Activated T-cell treated with anti-CD3 and anti-CD28 coated beads for 24 hours (primary cell): ENCODE measurements at regions not wholly inside any gene's neighbourhood (a gene's known extent, or its start where the extent isn't known, plus 50 kb on each side); places are given as distances from the start of the nearest gene placed in this dataset.

Experiments
- DNase-seq: peaks from one replicate; pipeline ENCODE4 v3.0.0-alpha.2; 2020; ENCODE audit warnings: low read depth

DNA sequence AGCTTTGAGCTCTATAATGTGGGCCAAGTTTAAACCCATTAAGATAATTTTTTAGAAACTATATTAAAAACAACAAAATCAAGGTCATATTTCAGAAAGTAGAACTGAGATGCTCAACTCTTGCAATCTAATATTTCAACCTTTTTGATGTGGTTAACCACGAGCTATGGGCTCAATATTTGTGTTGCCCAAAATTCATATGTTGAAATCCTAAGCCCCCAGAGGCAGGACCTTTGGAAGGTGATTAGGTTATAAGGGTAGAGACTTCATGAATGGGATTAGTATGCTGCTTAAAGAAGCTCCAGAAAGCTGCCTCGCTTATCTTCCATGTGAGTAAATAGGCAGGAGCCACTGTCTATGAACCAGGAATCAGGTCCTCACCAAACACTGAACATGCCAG lies 284.4 kb downstream of the CRPPA start:
- DNase-seq = no peak

- DNase-seq = no peak
Measured at GRCh38 chr7:16135658-16136057, 285.7 kb downstream of the CRPPA start.

DNA sequence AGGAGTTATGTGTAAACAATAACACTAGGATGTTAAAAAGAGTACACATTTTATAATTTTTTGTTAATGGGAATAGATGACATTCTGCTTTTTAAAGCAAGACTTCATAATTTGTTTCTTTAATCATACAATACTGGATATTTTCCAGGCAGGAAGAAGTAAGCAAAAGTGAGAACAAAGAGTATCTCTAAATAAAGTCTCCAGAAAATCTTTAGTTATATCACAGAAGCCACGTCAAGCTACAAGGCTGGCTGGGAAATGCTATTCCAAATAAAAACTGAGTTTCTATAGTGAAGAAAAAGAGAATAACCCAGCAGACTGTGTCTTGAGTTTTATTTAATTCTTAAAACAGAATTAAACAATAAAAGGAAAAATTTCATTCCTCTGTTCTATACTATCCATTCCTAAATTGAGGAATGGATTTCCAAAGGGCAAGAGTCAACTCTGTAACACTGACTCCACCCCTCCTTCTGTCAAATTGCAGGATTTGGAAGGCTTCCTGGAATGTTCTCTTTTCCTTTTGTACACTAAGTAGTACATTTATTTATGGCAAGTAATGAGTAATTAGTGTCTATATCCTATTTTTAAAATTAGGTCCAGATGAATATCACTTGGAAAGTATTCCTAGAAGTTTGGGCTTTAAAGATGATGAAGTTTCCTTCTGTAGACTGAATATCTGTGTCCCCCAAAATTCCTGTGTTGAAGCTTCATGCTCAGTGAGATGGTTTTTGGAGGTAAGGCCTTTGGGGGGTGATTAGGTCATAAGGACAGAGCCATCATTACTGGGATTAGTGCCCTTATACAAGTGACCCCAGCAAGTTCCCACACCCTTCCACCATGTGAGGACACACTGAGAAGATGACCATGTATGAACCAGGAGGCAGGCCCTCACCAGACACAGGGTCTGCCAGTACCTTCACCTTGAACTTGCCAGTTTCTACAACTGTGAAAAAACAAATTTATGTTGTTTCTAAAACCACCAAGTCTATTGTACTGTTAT lies 290.9 kb downstream of the CRPPA start:
- no peak for DNase-seq

DNA sequence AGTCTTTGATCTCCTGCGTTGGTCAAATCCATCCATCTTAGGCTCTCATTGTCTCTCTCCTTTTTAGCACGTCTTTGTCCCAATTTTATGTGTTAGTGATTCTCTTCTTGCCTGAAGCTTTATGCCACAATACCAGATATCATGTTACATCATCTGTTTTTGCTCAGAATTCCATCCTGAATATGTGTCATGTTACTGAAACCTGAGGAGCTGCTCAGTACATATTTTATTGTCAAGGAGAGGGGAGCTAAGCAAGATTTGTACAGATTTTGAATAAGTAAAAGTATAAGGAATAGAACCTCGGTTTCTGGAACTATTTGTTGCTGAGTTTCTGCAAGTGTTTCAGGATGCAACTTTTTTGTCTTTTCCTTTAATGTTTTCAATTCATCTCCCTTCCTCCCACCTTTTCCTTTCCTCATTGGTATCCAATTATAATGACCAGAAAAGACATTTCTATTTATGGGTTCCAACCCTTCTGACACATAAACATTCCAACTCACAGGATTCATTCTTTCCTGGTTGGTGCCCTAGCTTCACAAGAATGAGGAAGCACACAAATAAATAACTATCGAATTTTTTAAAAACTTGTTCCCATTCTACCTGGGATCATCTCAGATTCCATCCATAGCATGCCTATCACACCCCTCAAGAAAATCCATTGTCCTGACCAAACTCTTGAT lies 291.8 kb downstream of the CRPPA start:
- no peak for DNase-seq

GRCh38 chr7:16123117-16123770 lies 298.1 kb downstream of the CRPPA start:
- DNase-seq = no peak

GRCh38 chr7:16121876-16122390 lies 299.4 kb downstream of the CRPPA start:
- DNase-seq = no peak

GRCh38 chr7:16115374-16115773 lies 306.0 kb downstream of the CRPPA start:
- no peak for DNase-seq

GRCh38 chr7:16114633-16115032 lies 306.7 kb downstream of the CRPPA start:
- DNase-seq = no peak

- DNase-seq = no peak
Measured at GRCh38 chr7:16114071-16114470, 307.3 kb downstream of the CRPPA start.

DNA sequence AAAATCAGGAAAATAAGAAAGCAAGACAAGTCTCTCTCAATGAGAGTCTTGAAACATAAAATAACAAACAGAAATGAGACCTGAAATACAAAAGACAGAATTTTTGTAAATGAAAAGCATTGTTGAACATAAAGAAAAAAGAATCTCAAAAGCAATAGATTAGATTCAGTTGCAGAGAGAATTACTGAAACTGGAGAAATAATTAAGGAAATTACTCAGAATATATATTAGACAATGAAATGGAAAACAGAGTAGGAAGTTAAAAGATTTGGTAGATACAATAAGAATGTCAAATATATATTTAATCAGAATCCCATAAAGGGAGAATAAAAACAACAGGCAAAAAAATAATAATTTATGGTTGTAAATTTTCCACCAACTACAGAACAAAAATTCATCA lies 308.3 kb downstream of the CRPPA start:
- no peak for DNase-seq

DNA sequence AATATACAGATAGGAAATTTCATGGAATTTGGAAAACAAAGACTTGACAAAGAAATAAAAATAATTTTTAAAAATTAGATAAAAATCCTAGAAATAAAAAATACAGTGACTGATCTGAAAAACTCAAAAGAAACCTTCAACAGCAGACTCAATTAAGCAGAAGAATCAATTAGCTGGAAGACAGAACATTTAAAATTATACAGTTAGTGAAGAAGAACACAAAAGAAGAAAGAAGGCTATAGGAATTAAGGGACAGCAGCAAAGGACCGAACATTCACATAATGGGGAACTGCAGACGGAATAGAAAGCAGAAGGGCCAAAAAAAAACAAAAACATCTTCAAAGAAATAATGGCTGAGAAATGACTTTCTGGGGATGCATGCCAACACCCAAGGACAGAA lies 314.5 kb downstream of the CRPPA start:
- DNase-seq = no peak

- DNase-seq = no peak
Measured at GRCh38 chr7:16106300-16106699, 315.0 kb downstream of the CRPPA start.

DNA sequence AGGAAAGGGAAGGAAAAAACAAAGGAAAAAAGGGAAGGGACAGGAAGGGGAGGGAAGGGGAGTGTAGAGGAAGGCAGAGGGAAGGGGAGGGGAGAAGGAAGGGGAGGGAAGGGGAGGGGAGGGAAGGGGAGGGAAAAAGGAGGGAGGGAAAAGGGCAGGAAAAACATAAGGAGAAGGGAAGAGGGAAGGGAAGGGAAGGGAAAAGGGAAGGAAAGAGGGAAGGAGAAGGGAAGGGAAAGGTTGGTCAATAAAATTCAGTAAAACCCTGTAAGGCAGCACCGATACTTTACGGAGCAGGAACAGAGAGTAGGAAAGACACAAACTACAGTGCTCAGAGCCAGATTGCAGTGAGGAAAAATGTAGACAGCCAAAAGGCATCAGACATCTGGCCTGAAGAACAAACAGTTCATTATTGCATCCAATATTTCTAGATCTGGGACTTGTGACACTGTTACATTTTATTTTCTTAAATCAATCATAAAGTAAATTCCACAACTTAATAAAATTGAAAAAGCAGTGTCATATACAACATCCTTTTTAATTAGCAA lies 322.0 kb downstream of the CRPPA start:
- no peak for DNase-seq

DNA sequence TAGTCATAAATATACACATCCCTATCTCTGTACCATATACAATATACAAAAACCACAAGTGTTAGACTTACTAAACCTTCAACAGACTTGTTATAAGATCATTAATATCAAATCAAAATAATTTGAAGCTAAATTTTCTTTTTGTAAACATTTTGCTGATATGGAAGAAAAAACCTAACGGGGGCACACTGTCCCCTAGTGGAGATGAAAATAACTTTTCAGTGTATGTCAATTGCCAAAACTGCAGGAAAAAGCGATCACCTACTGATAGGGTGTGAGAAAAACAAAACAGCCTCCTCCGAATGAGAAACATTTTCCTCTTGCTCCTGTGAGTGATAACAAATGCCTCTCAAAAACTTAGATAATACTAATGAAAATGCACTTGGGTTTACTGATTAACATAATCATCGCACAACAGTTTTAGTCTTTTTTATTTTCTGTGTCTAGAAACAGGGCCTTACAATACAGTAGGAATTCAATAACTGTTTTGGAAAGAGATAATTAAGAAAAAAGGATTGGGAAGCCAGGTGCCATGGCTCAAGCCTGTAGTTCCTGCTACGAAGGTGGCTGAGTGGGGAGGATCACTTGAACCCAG lies 322.7 kb downstream of the CRPPA start:
- no peak for DNase-seq

GRCh38 chr7:16098058-16098457 lies 323.3 kb downstream of the CRPPA start:
- DNase-seq = no peak

DNA sequence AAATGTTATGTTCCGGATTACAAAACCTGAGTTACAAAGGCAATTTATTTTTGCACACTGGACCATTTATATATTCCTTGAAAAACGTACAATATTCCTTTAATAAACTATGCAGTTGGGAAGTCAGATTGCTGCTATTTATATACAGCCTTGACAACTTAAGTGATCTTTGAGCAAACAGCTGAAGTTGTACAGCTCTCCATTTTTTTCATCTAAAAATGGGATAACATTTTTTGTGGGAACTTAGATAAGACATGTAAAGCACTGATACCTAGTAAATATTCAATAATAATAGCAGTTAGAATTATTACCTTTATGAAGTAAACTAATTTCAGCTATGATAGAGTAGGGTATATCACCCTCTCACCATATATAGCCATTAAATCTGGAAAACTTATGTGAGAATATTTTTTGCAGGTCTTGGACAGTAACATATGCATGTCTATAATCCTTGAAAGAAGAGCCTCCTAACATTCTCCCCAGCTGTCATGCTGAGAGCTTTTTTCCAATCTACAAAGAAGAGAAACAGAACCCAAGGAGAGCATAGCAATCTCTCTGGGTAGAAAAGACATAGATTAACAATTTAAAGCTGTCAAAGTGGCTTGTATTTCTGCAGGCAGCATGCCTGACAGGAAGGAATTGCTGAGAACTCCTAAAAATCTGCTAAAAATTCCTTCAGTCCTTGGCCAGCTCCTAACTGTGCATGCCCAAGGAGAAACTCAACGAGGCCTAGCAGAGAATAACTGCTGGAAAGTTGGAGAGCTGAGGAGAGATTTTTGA lies 326.0 kb downstream of the CRPPA start:
- DNase-seq = no peak

GRCh38 chr7:16094651-16095050 lies 326.7 kb downstream of the CRPPA start:
- DNase-seq = no peak

DNA sequence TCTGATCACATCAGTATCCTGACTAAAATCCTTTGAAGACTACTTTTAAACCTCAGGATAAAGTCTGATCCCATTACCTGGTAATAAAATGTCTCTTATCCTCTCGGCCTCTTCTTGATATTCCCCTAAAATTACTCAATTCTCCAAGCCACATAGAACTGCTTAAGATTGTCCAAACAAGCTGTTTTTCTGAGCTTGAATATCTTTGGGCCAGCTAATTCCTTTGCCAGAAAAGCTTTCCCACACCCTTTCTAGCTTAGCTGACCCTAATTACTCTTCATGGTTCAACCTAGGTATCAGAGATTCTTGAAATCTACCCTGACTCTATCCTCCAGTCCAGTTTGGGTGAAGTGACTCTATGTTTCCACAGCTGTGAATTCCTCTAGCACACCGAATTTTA lies 328.6 kb downstream of the CRPPA start:
- no peak for DNase-seq

DNA sequence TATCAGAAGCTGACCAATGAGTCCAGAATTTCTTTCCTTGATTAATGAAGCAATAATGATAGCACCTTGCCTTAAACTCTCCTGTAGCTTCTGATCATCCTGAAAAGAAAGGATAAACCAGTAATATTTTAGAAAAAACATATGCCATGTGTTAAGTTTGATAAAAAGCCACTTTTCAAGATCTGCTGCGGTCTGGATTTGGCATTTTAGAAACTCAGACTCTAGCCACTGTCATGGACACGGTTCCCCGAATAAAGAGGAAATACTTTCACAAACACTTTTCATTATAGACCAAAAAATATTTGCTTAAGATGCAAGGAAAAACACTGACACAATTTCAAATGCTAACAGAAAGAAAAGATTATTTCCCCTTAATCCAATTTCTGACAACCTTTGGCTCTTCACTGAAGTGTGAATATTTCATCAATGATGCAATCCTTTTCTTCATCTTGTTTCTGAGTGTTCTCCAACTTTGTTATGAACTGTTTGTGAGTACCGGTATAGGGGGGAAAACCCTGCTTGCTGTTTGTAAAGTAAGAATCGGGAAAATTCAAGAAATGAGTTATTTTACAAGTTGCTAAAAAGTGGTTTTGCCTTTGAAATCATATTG lies 329.5 kb downstream of the CRPPA start:
- DNase-seq = no peak

- no peak for DNase-seq
Measured at GRCh38 chr7:16089801-16090200, 331.5 kb downstream of the CRPPA start.

GRCh38 chr7:16089191-16089590 lies 332.1 kb downstream of the CRPPA start:
- no peak for DNase-seq
